ENCODE measurements at regions not wholly inside any gene's neighbourhood (a gene's known extent, or its start where the extent isn't known, plus 50 kb on each side); places are given as distances from the start of the nearest gene placed in this dataset.

GRCh38 chr2:128489526-128490273, 171.0 kb upstream of the HS6ST1 start:
- no peak for TF ChIP-seq CTCF (IDR thresholded peaks at IDR 0.05)
- TF ChIP-seq POLR2A (IDR thresholded peaks at IDR 0.05) = no peak
- WGBS, 2 donors = 63 to 64% methylated on average over 9 of the region's 9 CpGs
- Histone ChIP-seq H3K4me1 (no peaks in the 10 kb centered on the region), H3K27ac (no peak overlapping the region), H3K9me3 (no peaks in the 10 kb centered on the region), H3K27me3 (no peaks in the 10 kb centered on the region), H3K4me3 (replicated peaks in 1 of 3) (no peak overlapping the region), H3K36me3 (no peaks in the 10 kb centered on the region)
- DNase-seq = no peak
- intact Hi-C loops (cut with DNase I) = no loop called here

GRCh38 chr2:128490321-128490720, 171.7 kb upstream of the HS6ST1 start:
- H3K4me1 ChIP-seq = no peaks in the 10 kb centered on the region
- H3K9me3 ChIP-seq = no peaks in the 10 kb centered on the region
- TF ChIP-seq POLR2A (IDR thresholded peaks at IDR 0.05) (no peak), CTCF (IDR thresholded peaks at IDR 0.05) (no peak)
- H3K36me3 ChIP-seq = no peaks in the 10 kb centered on the region
- no peaks in the 10 kb centered on the region for H3K27me3 ChIP-seq
- intact Hi-C loops (cut with DNase I) = no loop called here
- WGBS, 2 donors = 86 to 88% methylated on average over 5 of the region's 5 CpGs
- H3K4me3 ChIP-seq (replicated peaks in 1 of 3) = no peak overlapping the region
- no peak for DNase-seq
- H3K27ac ChIP-seq = no peak overlapping the region

- WGBS, 2 donors = 95 to 96% methylated on average over 11 to 12 of the region's 12 CpGs
- intact Hi-C loops (cut with DNase I) = no loop called here
- no peaks in the 10 kb centered on the region for H3K27me3 ChIP-seq
- TF ChIP-seq POLR2A (IDR thresholded peaks at IDR 0.05) (no peak), CTCF (IDR thresholded peaks at IDR 0.05) (no peak)
- H3K9me3 ChIP-seq = no peaks in the 10 kb centered on the region
- DNase-seq = no peak
- H3K4me3 ChIP-seq (replicated peaks in 1 of 3) = no peak overlapping the region
- H3K27ac ChIP-seq = no peak overlapping the region
- no peaks in the 10 kb centered on the region for H3K4me1 ChIP-seq
- H3K36me3 ChIP-seq = no peaks in the 10 kb centered on the region
These were observed 172.4 kb upstream of the HS6ST1 start for GRCh38 chr2:128490881-128491691.

GRCh38 chr2:128491692-128492244, 173.1 kb upstream of the HS6ST1 start:
- no peak for DNase-seq
- intact Hi-C loops (cut with DNase I) = no loop called here
- TF ChIP-seq POLR2A (IDR thresholded peaks at IDR 0.05) (no peak), CTCF (IDR thresholded peaks at IDR 0.05) (no peak)
- 90% methylated on average over 3 to 7 of the region's 7 CpGs for WGBS, 2 donors
- Histone ChIP-seq H3K4me1 (no peaks in the 10 kb centered on the region), H3K27ac (no peak overlapping the region), H3K4me3 (replicated peaks in 1 of 3) (no peak overlapping the region), H3K27me3 (no peaks in the 10 kb centered on the region), H3K9me3 (no peaks in the 10 kb centered on the region), H3K36me3 (no peaks in the 10 kb centered on the region)

Measured in thyroid gland (tissue), 4 donors.